IMR-90 (cell line): ENCODE measurements at regions not wholly inside any gene's neighbourhood (a gene's known extent, or its start where the extent isn't known, plus 50 kb on each side); places are given as distances from the start of the nearest gene placed in this dataset.

Experiments used
- ATAC-seq: fragments of 200-7000 bp; cut with Tn5 transposase; 2 replicates; pipeline ENCODE4 v1.9.1; 2020; ENCODE audit warnings: low read depth, mild to moderate bottlenecking, moderate library complexity
- BruUV-seq: library from RNA; stranded (reverse); fragments of 400-500 nt; replicated peaks from 2 replicates; lab custom pipeline; 2021; lab: Mats Ljungman, UMichigan
- CTCF ChIA-PET: fragments of 300-600 bp; formaldehyde crosslinking; extraction: SDS; loops from one replicate; lab custom pipeline; 2021; ENCODE audit warnings: antibody characterized with exemption; lab: Yijun Ruan, JAX
- POLR2A ChIA-PET: fragments of 300-600 bp; sonication (Branson Sonifier 250); formaldehyde crosslinking; loops from one replicate; lab custom pipeline; 2022; ENCODE audit warnings: antibody characterized with exemption; ENCODE audit not compliant: unreplicated experiment; lab: Charles Lee
- DNase-seq: peaks from one replicate; pipeline ENCODE4 v3.0.0; 2013
- H2AFZ ChIP-seq: replicated peaks from 2 replicates; pipeline ENCODE3; 2013; ENCODE audit warnings: low read length, mild to moderate bottlenecking; ENCODE audit not compliant: poor library complexity
- H2AK5ac ChIP-seq: 2 replicates; pipeline ENCODE4 v1.6.1; 2013; ENCODE audit warnings: low read depth, low read length, inconsistent platforms
- H2AK9ac ChIP-seq: replicated peaks from 2 replicates; pipeline ENCODE3; 2013; ENCODE audit warnings: mild to moderate bottlenecking, low read depth, low read length, moderate library complexity; ENCODE audit not compliant: poor library complexity
- H2BK120ac ChIP-seq: 2 replicates; pipeline ENCODE4 v1.6.1; 2013; ENCODE audit warnings: low read depth, low read length, inconsistent platforms
- H2BK15ac ChIP-seq: 3 replicates; pipeline ENCODE4 v1.6.1; 2013; ENCODE audit warnings: low read depth, low read length, inconsistent platforms
- H2BK20ac ChIP-seq: 2 replicates; pipeline ENCODE4 v1.6.1; 2013; ENCODE audit warnings: low read depth, mild to moderate bottlenecking, inconsistent platforms, low read length, moderate library complexity
- H2BK5ac ChIP-seq: 2 replicates; pipeline ENCODE4 v1.6.1; 2013; ENCODE audit warnings: mild to moderate bottlenecking, low read depth, low read length, inconsistent platforms; ENCODE audit not compliant: poor library complexity, severe bottlenecking
- H3K14ac ChIP-seq: replicated peaks from 2 replicates; pipeline ENCODE4 v1.6.1; 2013; ENCODE audit warnings: low read depth, low read length, inconsistent platforms
- H3K18ac ChIP-seq: 2 replicates; pipeline ENCODE4 v1.6.1; 2013; ENCODE audit warnings: low read depth, low read length, control low read depth
- H3K23ac ChIP-seq: 2 replicates; pipeline ENCODE4 v1.6.1; 2013; ENCODE audit warnings: low read depth, low read length, inconsistent platforms
- H3K27ac ChIP-seq: 2 replicates; pipeline ENCODE4 v1.5.1; 2013; ENCODE audit warnings: mild to moderate bottlenecking, control low read depth, low read length; ENCODE audit not compliant: insufficient read depth
- H3K27me3 ChIP-seq: 2 replicates; pipeline ENCODE4 v1.6.1; 2013; ENCODE audit warnings: low read length; ENCODE audit not compliant: control insufficient read depth, insufficient read depth
- H3K36me3 ChIP-seq: 2 replicates; pipeline ENCODE4 v1.6.1; 2013; ENCODE audit warnings: low read length, mixed read lengths; ENCODE audit not compliant: control insufficient read depth, insufficient read depth
- H3K4ac ChIP-seq: 2 replicates; pipeline ENCODE4 v1.6.1; 2013; ENCODE audit warnings: low read depth, low read length, inconsistent platforms
- H3K4me1 ChIP-seq: 2 replicates; pipeline ENCODE4 v1.6.1; 2013; ENCODE audit warnings: low read length, mixed read lengths; ENCODE audit not compliant: control insufficient read depth, insufficient read depth
- H3K4me2 ChIP-seq: 2 replicates; pipeline ENCODE4 v1.6.1; 2013; ENCODE audit warnings: low read depth, mild to moderate bottlenecking, control low read depth, low read length, moderate library complexity
- H3K4me3 ChIP-seq: 2 replicates; pipeline ENCODE4 v1.5.1; 2013; ENCODE audit warnings: low read depth, mild to moderate bottlenecking, control low read depth, low read length, moderate library complexity; ENCODE audit not compliant: insufficient read depth
- H3K56ac ChIP-seq: 2 replicates; pipeline ENCODE4 v1.6.1; 2013; ENCODE audit warnings: low read length, inconsistent platforms; ENCODE audit not compliant: insufficient read depth; ENCODE audit errors: extremely low read depth
- H3K79me1 ChIP-seq, 2 experiments: 2 replicates each; pipeline ENCODE4 v1.6.1; 2013; ENCODE audit warnings: low read length in 2 of 2, inconsistent platforms in 1 of 2, low read depth in 1 of 2
- H3K9ac ChIP-seq: 2 replicates; pipeline ENCODE4 v1.6.1; 2013; ENCODE audit warnings: low read depth, low read length, control low read depth
- H3K9me1 ChIP-seq: 2 replicates; pipeline ENCODE4 v1.6.1; 2013; ENCODE audit warnings: low read length, inconsistent platforms; ENCODE audit not compliant: insufficient read depth
- H3K9me3 ChIP-seq: 2 replicates; pipeline ENCODE4 v1.6.1; 2013; ENCODE audit warnings: low read length; ENCODE audit not compliant: control insufficient read depth, insufficient read depth
- H4K20me1 ChIP-seq: 2 replicates; pipeline ENCODE4 v1.6.1; 2013; ENCODE audit warnings: low read length, inconsistent platforms; ENCODE audit not compliant: insufficient read depth
- H4K5ac ChIP-seq: 2 replicates; pipeline ENCODE4 v1.6.1; 2013; ENCODE audit warnings: mild to moderate bottlenecking, low read depth, low read length, control low read depth
- H4K8ac ChIP-seq, 2 experiments: 2 replicates each; pipeline ENCODE4 v1.6.1; 2013; ENCODE audit warnings: low read depth in 2 of 2, low read length in 2 of 2, control low read depth in 1 of 2, inconsistent platforms in 1 of 2
- H4K91ac ChIP-seq: 2 replicates; pipeline ENCODE4 v1.6.1; 2013; ENCODE audit warnings: low read depth, low read length, inconsistent platforms; ENCODE audit not compliant: insufficient read depth
- BHLHE40 ChIP-seq: fragments of 150-350 bp; IDR thresholded peaks from 2 replicates; pipeline ENCODE4 v1.6.1; 2016; ENCODE audit warnings: mild to moderate bottlenecking, low read depth, low read length
- CEBPB ChIP-seq: IDR thresholded peaks from 2 replicates; pipeline ENCODE4 v1.6.1; 2012; ENCODE audit warnings: low read depth, low read length, improper control_type of control experiment
- CHD1 ChIP-seq: IDR thresholded peaks from 2 replicates; pipeline ENCODE4 v1.6.1; 2012; ENCODE audit warnings: low read depth, low read length, improper control_type of control experiment
- FOS ChIP-seq: fragments of 150-350 bp; IDR thresholded peaks from 2 replicates; pipeline ENCODE4 v1.6.1; 2016; ENCODE audit warnings: low read depth, low read length
- MAFK ChIP-seq: IDR thresholded peaks from 2 replicates; pipeline ENCODE4 v1.6.1; 2012; ENCODE audit warnings: low read depth, low read length, improper control_type of control experiment
- MAZ ChIP-seq: IDR thresholded peaks from 2 replicates; pipeline ENCODE4 v1.6.1; 2012; ENCODE audit warnings: low read depth, mild to moderate bottlenecking, low read length, improper control_type of control experiment, moderate library complexity, borderline replicate concordance
- MXI1 ChIP-seq: IDR thresholded peaks from 2 replicates; pipeline ENCODE4 v1.6.1; 2012; ENCODE audit warnings: low read depth, mild to moderate bottlenecking, low read length, moderate library complexity, borderline replicate concordance
- NFE2L2 ChIP-seq: fragments of 150-350 bp; IDR thresholded peaks from 2 replicates; pipeline ENCODE4 v1.6.1; 2016; ENCODE audit warnings: low read depth, mild to moderate bottlenecking, low read length
- POLR2A ChIP-seq: IDR thresholded peaks from 2 replicates; pipeline ENCODE4 v1.6.1; 2012; ENCODE audit warnings: mild to moderate bottlenecking, low read depth, low read length
- RAD21 ChIP-seq: IDR thresholded peaks from 2 replicates; pipeline ENCODE4 v1.6.1; 2012; ENCODE audit warnings: low read length, improper control_type of control experiment
- RCOR1 ChIP-seq: IDR thresholded peaks from 2 replicates; pipeline ENCODE4 v1.6.1; 2012; ENCODE audit warnings: mild to moderate bottlenecking, low read length, improper control_type of control experiment; ENCODE audit not compliant: insufficient replicate concordance
- RFX5 ChIP-seq: IDR thresholded peaks from 2 replicates; pipeline ENCODE4 v1.8.0; 2012; ENCODE audit warnings: low read depth, mild to moderate bottlenecking, low read length, moderate library complexity
- WGBS, 2 experiments: methylation state at CpG; one replicate each; pipeline versions ENCODE4 v1.1.5 to v1.1.7; 2013; ENCODE audit warnings: missing lambda C conversion rate in 2 of 2; ENCODE audit not compliant: insufficient read length in 1 of 2; ENCODE audit errors: extremely low coverage in 2 of 2; 5-methylcytosine and 5-hydroxymethylcytosine counted together
- dilution Hi-C: fragments of 300-500 bp; cut with HindIII; formaldehyde crosslinking; loops from one replicate; pipeline ENCODE4 v1.14.3; 2018; ENCODE audit warnings: low sequenced_read_pairs; ENCODE audit not compliant: unreplicated experiment
- in situ Hi-C: fragments of 300-500 bp; cut with MboI; formaldehyde crosslinking; loops from 3 replicates; pipeline ENCODE4 v1.14.3; 2019; ENCODE audit warnings: low sequenced_read_pairs, inconsistent platforms, mixed read lengths
- intact Hi-C: fragments of 100-400 bp; cut with micrococcal nuclease; formaldehyde crosslinking; loops from 2 replicates; pipeline ENCODE4 v1.10.0; 2022
- TF ChIP-seq, protein P1 (sequence below): fragments of 150-350 bp; IDR thresholded peaks from 2 replicates; pipeline ENCODE4 v1.6.1; 2016; ENCODE audit warnings: low read depth, mild to moderate bottlenecking, low read length, moderate library complexity, borderline replicate concordance
- TF ChIP-seq, protein P2 (sequence below): fragments of 150-350 bp; IDR thresholded peaks from 2 replicates; pipeline ENCODE4 v1.6.1; 2017; ENCODE audit warnings: mild to moderate bottlenecking, antibody characterized with exemption, low read length, low read depth

DNA sequence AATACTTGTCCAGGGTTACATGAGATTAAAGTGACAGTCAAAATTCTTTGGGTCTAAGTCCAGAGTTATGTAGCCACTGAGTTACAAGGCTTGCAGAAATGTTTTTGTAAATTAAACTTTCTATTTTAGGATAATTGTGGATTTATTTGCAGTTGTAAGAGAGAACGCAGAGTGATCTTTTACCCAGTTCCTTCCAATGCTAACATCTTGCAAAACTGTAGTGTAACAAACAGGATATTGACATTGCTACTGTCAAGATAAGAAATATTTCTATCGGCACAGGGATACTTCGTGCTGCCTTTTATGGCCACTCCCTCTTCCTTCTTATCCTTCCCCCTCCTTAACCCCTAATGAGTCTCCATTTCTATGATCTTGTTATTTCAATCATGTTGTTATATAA lies 1022.9 kb downstream of the MCTP2 start:
- WGBS, 2 experiments, result no CpG with 5 or more reads among the region's 3 CpGs
- in situ Hi-C loops, result loop anchor here (25.0 kb wide), 1 partner anchor 1983 kb away; no protein-coding TSS in a partner anchor
- Histone ChIP-seq H3K79me1 (no peaks in the 10 kb centered on the region), H3K4ac (no peak overlapping the region), H3K56ac (no peak overlapping the region), H4K91ac (no peak overlapping the region), H3K9me1 (peaks cover 5% of the 10 kb centered on the region), H3K18ac (no peak overlapping the region), H2AFZ (no peak overlapping the region), H3K14ac (no peak overlapping the region), H3K4me3 (no peak overlapping the region), H3K23ac (no peak overlapping the region), H3K36me3 (no peaks in the 10 kb centered on the region), H3K9me3 (no peaks in the 10 kb centered on the region), H2BK120ac (no peak overlapping the region), H2BK5ac (no peak overlapping the region), H3K27ac (no peak overlapping the region), H4K8ac (no peak overlapping the region), H2AK9ac (no peak overlapping the region), H4K5ac (no peak overlapping the region), H4K20me1 (no peaks in the 10 kb centered on the region), H2AK5ac (no peak overlapping the region), H3K9ac (no peak overlapping the region), H3K4me1 (peaks cover 5% of the 10 kb centered on the region), H2BK15ac (no peak overlapping the region), H3K27me3 (no peaks in the 10 kb centered on the region), H3K4me2 (no peak overlapping the region), H2BK20ac (no peak overlapping the region)
- dilution Hi-C loops, result no loop called here
- DNase-seq, result no peak
- ChIA-PET POLR2A (no interaction called here), CTCF (interaction anchor here (0.6 kb wide), 1 partner anchor 880 kb away, joined by 3 read pairs; no protein-coding TSS in a partner anchor)
- intact Hi-C loops, result loop anchor here (10.0 kb wide), 3 partner anchors 301 to 1171 kb away; no protein-coding TSS in a partner anchor
- ATAC-seq, result no peak
- TF ChIP-seq RAD21 (no peak), CEBPB (no peak), FOS (no peak), MAZ (no peak), BHLHE40 (no peak), POLR2A (no peak), CHD1 (no peak), RCOR1 (no peak), RFX5 (no peak), NFE2L2 (no peak), MXI1 (no peak), MAFK (no peak)
- TF ChIP-seq, protein P1, sequence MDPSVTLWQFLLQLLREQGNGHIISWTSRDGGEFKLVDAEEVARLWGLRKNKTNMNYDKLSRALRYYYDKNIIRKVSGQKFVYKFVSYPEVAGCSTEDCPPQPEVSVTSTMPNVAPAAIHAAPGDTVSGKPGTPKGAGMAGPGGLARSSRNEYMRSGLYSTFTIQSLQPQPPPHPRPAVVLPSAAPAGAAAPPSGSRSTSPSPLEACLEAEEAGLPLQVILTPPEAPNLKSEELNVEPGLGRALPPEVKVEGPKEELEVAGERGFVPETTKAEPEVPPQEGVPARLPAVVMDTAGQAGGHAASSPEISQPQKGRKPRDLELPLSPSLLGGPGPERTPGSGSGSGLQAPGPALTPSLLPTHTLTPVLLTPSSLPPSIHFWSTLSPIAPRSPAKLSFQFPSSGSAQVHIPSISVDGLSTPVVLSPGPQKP, result no peak
- TF ChIP-seq, protein P2, sequence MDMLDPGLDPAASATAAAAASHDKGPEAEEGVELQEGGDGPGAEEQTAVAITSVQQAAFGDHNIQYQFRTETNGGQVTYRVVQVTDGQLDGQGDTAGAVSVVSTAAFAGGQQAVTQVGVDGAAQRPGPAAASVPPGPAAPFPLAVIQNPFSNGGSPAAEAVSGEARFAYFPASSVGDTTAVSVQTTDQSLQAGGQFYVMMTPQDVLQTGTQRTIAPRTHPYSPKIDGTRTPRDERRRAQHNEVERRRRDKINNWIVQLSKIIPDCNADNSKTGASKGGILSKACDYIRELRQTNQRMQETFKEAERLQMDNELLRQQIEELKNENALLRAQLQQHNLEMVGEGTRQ, result no peak
- BruUV-seq, result no TSS peak
